Activated T-cell treated with anti-CD3 and anti-CD28 coated beads, Interleukin-2, amount 50 U/mL, for 72 hours (primary cell): ENCODE measurements at regions not wholly inside any gene's neighbourhood (a gene's known extent, or its start where the extent isn't known, plus 50 kb on each side); places are given as distances from the start of the nearest gene placed in this dataset.
"Not testable (repeated sequence)": the region's sequence is repeated elsewhere in the genome, so short reads cannot be mapped to it uniquely, and the experiment has no call there.

Source experiments
- ATAC-seq, 2 donors: fragments of 150-1000 bp; cut with Tn5 transposase; replicated peaks in 1 of 2; 2 replicates each; pipeline ENCODE4 v1.10.0; 2021; ENCODE audit warnings: moderate library complexity in 2 of 2, mild to moderate bottlenecking in 1 of 2
- DNase-seq, 2 donors: peaks; one replicate each; pipeline ENCODE4 v3.0.0; 2021 to 2022; ENCODE audit warnings: mixed read lengths in 1 of 2
- H3K27ac Mint-ChIP-seq: one replicate; pipeline ENCODE4 v1.8.0; 2022; ENCODE audit warnings: mild to moderate bottlenecking, moderate library complexity, mixed read lengths
- H3K27me3 Mint-ChIP-seq: one replicate; pipeline ENCODE4 v1.8.0; 2022; ENCODE audit warnings: low read depth, mixed read lengths
- H3K36me3 Mint-ChIP-seq, 2 donors: one replicate each; pipeline ENCODE4 v1.8.0; 2022; ENCODE audit warnings: mixed read lengths in 2 of 2, mild to moderate bottlenecking in 1 of 2; ENCODE audit not compliant: insufficient read depth in 2 of 2
- H3K4me1 Mint-ChIP-seq: one replicate; pipeline ENCODE4 v1.8.0; 2022; ENCODE audit warnings: low read depth, mixed read lengths
- H3K4me3 Mint-ChIP-seq, 2 donors: one replicate each; pipeline ENCODE4 v1.8.0; 2022; ENCODE audit warnings: mild to moderate bottlenecking in 2 of 2, mixed read lengths in 2 of 2, moderate library complexity in 2 of 2
- H3K9me3 Mint-ChIP-seq, 2 donors: one replicate each; pipeline ENCODE4 v1.8.0; 2022; ENCODE audit warnings: mixed read lengths in 2 of 2

DNA sequence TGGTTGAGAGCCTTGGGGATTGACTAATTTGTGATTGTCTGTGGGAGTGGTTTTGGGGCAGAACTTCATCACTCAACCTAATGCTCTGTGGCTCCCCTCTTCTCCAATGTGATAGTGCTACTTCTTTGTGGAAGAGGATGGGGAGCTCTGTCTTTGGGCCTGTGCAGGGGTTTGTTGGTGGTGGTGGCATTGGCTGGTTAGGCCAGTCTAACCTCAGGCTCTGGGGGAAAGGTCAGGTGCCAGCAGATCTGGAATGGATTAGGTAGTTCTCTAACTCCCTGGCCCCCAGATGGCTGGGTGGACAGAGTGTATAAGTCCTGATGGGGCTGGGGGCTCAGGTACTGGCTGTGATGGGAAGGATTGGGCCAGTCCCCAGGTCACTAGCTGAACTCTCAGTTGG is 129.0 kb upstream of the CHD6 start:
- no peaks in the 10 kb centered on the region for H3K4me1 Mint-ChIP-seq
- H3K36me3 Mint-ChIP-seq: no peaks in the 10 kb centered on the region
- no peak overlapping the region for H3K27ac Mint-ChIP-seq
- H3K9me3 Mint-ChIP-seq: no peaks in the 10 kb centered on the region
- peaks cover 16% of the 10 kb centered on the region for H3K27me3 Mint-ChIP-seq
- ATAC-seq (no peak), DNase-seq (no peak)
- no peak overlapping the region for H3K4me3 Mint-ChIP-seq

DNA sequence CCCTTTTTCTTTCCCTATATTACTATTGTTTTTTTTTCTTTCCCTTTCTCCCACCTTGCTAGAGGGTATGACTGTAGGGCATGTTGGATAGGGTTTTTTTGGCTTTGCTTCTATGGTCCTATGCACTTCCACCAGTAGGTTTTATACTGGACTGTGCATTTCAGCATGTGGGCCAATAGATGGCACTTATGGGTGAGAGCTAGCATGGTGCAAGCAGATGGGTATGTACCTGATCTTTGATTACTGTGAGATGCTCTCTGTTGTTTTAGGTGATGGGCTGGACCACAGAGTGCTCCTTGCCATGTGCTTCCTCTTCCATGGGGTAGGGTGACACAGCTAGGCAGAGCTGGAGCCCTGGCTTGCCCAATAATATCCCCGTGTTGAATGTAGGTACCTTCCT is 128.5 kb upstream of the CHD6 start:
- no peaks in the 10 kb centered on the region for H3K9me3 Mint-ChIP-seq
- H3K27ac Mint-ChIP-seq: no peak overlapping the region
- no peaks in the 10 kb centered on the region for H3K4me1 Mint-ChIP-seq
- no peak overlapping the region for H3K4me3 Mint-ChIP-seq
- ATAC-seq (no peak), DNase-seq (no peak)
- no peaks in the 10 kb centered on the region for H3K36me3 Mint-ChIP-seq
- peaks cover 16% of the 10 kb centered on the region for H3K27me3 Mint-ChIP-seq

DNA sequence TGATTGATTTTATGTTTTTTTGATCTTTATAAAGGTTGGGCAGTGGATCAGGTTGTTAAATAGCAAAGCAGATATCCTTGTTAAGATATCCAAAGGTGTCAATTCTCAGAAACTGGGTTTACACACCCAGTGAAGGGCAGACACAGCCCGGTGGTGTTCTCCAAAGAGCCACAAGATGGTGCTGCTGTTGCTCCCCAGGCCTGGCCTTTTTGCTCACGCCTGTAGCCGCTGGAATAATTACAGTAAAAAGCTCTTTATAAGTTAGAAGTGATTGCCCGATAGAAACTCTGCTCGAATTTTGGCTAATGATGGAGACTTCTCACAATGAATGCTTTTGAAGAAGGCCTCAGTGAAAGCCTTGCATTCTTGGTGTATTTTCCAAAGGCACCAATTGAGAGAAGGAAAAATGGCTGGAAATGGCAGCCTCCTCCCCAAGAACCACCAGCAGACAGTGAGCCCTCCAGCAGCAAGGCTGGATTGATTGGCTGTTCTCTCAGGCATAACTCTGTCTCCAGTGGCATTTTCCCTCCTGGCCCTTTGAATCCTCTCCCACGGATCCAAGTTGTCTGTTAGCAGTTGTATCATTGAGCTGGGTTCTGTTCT is 120.5 kb upstream of the CHD6 start:
- ATAC-seq (peak in 1 of 2 donors; percentile 55), DNase-seq (peak; percentile 42 to 48)
- Mint-ChIP-seq H3K27me3 (no peaks in the 10 kb centered on the region), H3K9me3 (no peaks in the 10 kb centered on the region), H3K4me1 (no peaks in the 10 kb centered on the region), H3K4me3 (no peak overlapping the region), H3K36me3 (no peaks in the 10 kb centered on the region), H3K27ac (no peak overlapping the region)

DNA sequence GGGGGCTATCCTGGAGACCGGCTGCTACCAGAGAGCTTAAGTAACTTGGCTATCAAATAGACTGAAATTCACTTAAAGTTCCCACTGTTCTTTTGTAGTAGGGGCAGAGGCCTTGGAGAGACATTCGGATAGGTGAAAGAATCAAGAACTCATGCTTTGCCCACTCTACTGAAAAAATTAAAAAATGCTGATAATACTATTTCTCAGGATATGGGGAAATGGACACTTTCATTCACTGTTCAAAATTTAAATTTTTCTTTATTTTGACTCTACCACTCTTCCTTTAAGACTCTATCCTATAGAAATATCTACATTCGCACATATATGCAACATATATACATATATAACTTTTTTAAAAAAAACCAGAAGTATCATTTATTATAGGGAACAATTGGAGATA is 117.8 kb upstream of the CHD6 start:
- H3K27me3 Mint-ChIP-seq: no peaks in the 10 kb centered on the region
- no peak for ATAC-seq
- no peak overlapping the region for H3K4me3 Mint-ChIP-seq

DNA sequence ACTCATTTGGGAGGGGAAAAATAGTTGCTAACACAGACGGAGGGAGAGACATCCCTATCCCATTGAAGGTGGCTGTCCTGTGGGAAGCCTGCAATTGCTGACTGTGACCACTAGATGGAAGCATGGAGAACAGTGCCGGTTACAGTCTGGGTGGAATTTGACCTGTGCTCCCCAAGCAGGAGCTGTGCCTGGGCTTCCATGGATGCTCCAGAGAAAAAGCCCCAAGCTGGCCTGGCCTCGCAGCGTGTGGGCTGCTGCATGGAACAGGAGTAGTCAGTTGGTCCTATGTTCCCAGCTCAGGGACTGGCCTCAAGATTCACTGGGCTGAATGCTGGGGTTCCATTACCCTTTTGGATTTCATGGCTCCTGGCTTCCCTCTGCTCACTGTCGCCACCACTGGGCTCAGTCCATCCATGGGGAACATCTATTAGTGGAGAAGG is 116.3 kb upstream of the CHD6 start:
- Mint-ChIP-seq H3K27ac (no peak overlapping the region), H3K36me3 (no peaks in the 10 kb centered on the region), H3K4me1 (no peaks in the 10 kb centered on the region), H3K9me3 (no peaks in the 10 kb centered on the region), H3K4me3 (no peak overlapping the region), H3K27me3 (no peaks in the 10 kb centered on the region)
- ATAC-seq: no peak
- peak; percentile 26 to 33 for DNase-seq

More for the DNA sequence above, 117.8 kb upstream of the CHD6 start:
- H3K9me3 Mint-ChIP-seq: no peaks in the 10 kb centered on the region
- DNase-seq: no peak
- no peaks in the 10 kb centered on the region for H3K36me3 Mint-ChIP-seq
- H3K4me1 Mint-ChIP-seq: no peaks in the 10 kb centered on the region
- H3K27ac Mint-ChIP-seq: no peak overlapping the region

DNA sequence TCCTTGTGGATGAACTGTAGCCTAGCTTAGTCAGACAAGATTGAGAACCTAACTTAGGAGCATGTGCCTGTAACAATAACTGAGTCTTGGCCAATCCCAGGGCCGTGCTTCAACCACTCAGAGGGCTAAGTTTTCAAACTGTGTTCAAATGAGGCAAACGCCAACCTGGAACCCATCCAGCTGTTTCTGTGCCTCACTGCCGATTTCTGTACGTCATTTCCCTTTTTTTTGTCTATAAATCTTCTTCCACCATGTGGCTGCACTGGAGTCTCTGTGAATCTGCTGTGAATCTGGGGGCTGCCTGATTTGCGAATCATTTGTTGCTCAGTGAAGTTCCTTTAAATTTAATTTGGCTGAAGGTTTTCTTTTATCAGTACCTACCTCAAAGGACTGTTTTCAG is 115.0 kb upstream of the CHD6 start:
- no peak for ATAC-seq
- Mint-ChIP-seq H3K36me3 (no peaks in the 10 kb centered on the region), H3K27ac (no peak overlapping the region), H3K4me3 (no peak overlapping the region), H3K27me3 (no peaks in the 10 kb centered on the region), H3K4me1 (no peaks in the 10 kb centered on the region), H3K9me3 (no peaks in the 10 kb centered on the region)
- DNase-seq: no peak

DNA sequence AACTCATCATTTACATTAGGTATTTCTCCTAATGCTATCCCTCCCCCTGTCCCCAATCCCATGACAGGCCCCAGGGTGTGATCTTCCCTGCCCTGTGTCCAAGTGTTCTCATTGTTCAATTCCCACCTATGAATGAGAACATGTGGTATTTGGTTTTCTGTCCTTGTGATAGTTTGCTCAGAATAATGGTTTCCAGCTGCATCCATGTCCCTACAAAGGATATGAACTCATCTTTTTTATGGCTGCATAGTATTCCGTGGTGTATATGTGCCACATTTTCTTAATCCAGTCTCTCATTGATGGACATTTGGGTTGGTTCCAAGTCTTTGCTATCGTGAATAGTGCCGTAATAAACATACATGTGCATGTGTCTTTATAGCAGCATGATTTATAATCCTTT is 113.0 kb upstream of the CHD6 start:
- not testable (repeated sequence) for DNase-seq, H3K27me3 Mint-ChIP-seq, H3K27ac Mint-ChIP-seq, H3K36me3 Mint-ChIP-seq, H3K9me3 Mint-ChIP-seq, ATAC-seq, H3K4me3 Mint-ChIP-seq, H3K4me1 Mint-ChIP-seq

DNA sequence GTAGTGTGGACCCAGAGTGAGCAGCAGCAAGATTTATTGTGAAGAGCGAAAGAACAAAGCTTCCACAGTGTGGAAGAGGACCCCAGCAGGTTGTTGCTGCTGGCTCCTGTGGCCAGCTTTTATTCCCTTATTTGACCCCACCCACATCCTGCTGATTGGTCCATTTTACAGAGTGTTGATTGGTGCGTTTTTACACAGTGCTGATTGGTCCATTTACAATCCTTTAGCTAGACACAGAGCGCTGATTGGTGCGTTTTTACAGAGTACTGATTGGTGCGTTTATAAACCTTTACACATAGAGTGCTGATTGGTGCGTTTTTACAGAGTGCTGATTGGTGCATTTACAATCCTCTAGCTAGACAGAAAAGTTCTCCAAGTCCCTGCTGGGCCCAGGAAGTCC is 109.5 kb upstream of the CHD6 start:
- H3K4me3 Mint-ChIP-seq, H3K27ac Mint-ChIP-seq, ATAC-seq, H3K9me3 Mint-ChIP-seq, H3K36me3 Mint-ChIP-seq, H3K4me1 Mint-ChIP-seq, H3K27me3 Mint-ChIP-seq, DNase-seq: not testable (repeated sequence)

DNA sequence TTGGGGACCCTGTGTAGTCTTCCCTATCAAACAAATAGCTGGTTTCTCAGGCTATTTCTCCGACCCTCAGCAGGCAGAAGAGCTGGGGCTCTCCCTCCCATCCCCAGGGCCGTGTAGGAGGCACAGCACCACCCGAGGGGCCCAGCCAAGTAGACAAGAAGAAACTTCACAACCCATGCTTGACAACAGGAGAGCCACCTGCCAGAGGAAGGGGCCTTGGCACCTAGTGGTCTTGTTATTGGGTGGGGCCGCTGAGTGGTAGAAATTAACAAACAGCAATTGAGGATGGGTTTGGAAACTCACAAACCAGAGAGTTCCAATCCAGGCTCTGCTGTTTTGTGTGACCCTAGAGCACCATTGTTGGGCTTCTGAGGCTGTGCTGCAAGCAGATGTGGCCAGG is 108.5 kb upstream of the CHD6 start:
- no peak for ATAC-seq
- DNase-seq: no peak
- H3K27ac Mint-ChIP-seq: no peak overlapping the region
- no peak overlapping the region for H3K4me3 Mint-ChIP-seq
- H3K9me3 Mint-ChIP-seq: peaks cover 0 to 3% of the 10 kb centered on the region in 2 donors
- H3K36me3 Mint-ChIP-seq: no peaks in the 10 kb centered on the region
- H3K27me3 Mint-ChIP-seq: no peaks in the 10 kb centered on the region
- H3K4me1 Mint-ChIP-seq: no peaks in the 10 kb centered on the region

DNA sequence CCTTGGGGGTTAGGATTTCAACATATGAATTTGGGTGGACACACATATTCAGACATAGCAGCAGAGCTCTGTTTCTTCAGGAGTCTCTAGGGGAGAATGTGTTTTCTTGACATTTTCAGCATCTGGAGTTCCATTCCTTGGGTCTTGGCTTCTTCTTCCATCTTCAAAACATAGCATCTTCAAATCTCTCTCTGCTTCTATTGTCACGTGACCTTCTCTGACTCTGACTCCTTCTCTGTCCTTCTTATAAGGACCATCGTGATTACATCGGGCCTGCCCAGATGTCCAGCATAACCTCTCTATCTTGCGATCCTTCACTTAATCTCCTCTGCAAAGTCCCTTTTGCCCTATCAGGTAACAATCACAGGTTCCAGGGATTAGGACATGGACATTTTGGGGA is 101.0 kb upstream of the CHD6 start:
- Mint-ChIP-seq H3K9me3 (peaks cover 0 to 3% of the 10 kb centered on the region in 2 donors), H3K27me3 (peaks cover 11% of the 10 kb centered on the region), H3K36me3 (no peaks in the 10 kb centered on the region), H3K4me3 (no peak overlapping the region), H3K4me1 (no peaks in the 10 kb centered on the region), H3K27ac (no peak overlapping the region)
- no peak for DNase-seq
- no peak for ATAC-seq

DNA sequence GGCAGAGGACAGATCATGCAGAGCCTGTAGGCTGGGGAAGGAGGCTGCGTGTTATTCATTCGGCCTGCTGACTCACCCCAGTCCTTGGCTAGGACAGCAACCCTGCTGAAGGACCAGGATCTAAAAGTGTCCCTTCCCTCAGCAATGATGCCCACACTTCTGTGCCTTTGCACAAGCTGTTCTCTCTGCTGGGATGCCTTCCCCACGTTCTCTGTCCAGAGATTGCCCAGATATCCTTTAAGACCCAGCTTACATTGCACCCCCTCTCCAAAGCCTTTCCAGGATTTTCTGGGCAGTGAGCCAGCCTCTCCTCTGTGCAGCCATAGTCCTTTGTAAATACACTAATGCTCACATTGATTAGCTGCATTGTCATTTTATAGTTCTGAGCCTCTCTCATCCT is 99.3 kb upstream of the CHD6 start:
- ATAC-seq: no peak
- Mint-ChIP-seq H3K27ac (no peak overlapping the region), H3K4me1 (no peaks in the 10 kb centered on the region), H3K9me3 (peaks cover 0 to 3% of the 10 kb centered on the region in 2 donors), H3K36me3 (no peaks in the 10 kb centered on the region), H3K27me3 (peaks cover 11% of the 10 kb centered on the region), H3K4me3 (no peak overlapping the region)
- no peak for DNase-seq

DNA sequence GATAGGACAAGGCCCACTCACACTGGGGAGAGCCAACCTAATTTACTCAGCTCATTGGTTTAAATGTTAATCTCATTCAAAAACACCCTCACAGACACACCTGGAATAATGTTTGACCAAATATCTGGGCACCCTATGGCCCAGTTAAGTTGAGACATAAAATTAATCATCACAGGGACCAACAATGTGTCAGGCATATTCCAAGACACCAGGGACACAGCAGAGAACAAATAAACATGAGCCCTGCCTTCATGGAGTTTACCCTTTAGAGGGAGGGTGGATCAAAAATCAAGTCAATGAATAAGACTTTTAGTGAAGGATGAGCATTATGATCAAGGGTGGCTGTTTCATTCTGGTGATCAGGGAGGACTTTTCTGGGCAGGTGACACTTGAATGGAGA is 98.7 kb upstream of the CHD6 start:
- no peak for ATAC-seq
- no peak for DNase-seq
- H3K9me3 Mint-ChIP-seq: no peaks in the 10 kb centered on the region
- H3K27me3 Mint-ChIP-seq: peaks cover 11% of the 10 kb centered on the region
- no peak overlapping the region for H3K27ac Mint-ChIP-seq
- H3K4me1 Mint-ChIP-seq: no peaks in the 10 kb centered on the region
- no peak overlapping the region for H3K4me3 Mint-ChIP-seq
- no peaks in the 10 kb centered on the region for H3K36me3 Mint-ChIP-seq

DNA sequence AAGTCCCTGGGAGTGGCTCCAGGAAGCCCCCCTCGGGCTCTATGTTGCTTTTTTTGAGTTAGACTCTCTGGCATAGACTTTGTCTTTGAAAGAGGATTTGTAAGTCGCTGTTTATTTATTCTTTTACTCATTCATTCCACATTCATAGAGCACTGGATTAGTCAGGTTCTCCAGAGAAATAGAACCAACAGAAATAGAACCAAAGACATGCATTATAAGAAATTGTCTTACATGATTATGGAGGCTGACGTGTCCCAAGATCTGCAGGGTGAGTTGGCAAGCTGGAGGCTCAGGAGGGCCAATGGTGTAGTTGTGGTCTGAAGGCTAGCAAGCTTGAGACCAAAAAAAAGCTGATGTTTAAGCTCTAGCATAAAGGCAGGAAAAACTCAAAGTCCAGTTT is 98.3 kb upstream of the CHD6 start:
- H3K27ac Mint-ChIP-seq: no peak overlapping the region
- H3K4me3 Mint-ChIP-seq: no peak overlapping the region
- H3K27me3 Mint-ChIP-seq: peaks cover 11% of the 10 kb centered on the region
- H3K4me1 Mint-ChIP-seq: no peaks in the 10 kb centered on the region
- no peaks in the 10 kb centered on the region for H3K9me3 Mint-ChIP-seq
- H3K36me3 Mint-ChIP-seq: no peaks in the 10 kb centered on the region
- DNase-seq (no peak), ATAC-seq (no peak)

DNA sequence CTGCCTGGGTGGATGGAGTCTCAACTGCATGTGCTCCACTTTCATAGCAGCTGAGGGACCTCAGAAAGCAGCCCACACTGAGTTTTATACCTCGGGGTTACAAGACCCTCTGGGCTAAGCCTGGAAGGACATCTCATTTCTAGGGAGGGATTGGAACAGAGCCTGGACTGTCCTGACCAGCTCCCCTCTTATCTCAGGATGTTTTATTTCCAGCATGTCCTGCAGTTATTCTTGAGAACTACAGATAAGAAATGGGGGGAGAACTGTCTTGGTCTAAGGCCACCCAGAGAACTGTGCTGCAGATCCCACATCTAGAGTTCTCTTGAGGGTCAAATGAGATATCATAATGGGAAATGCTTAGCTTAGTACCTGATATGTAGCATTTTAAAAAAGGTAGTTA is 97.3 kb upstream of the CHD6 start:
- DNase-seq (no peak), ATAC-seq (no peak)
- Mint-ChIP-seq H3K9me3 (no peaks in the 10 kb centered on the region), H3K27ac (no peak overlapping the region), H3K27me3 (peaks cover 11% of the 10 kb centered on the region), H3K36me3 (no peaks in the 10 kb centered on the region), H3K4me3 (no peak overlapping the region), H3K4me1 (no peaks in the 10 kb centered on the region)
